Medulla oblongata (tissue), 1 donor: ENCODE measurements at regions not wholly inside any gene's neighbourhood (a gene's known extent, or its start where the extent isn't known, plus 50 kb on each side); places are given as distances from the start of the nearest gene placed in this dataset.

Experiments used
- DNase-seq: peaks from one replicate; pipeline ENCODE4 v3.0.0-alpha.2; 2015; ENCODE audit errors: extremely low spot score

GRCh38 chr13:81846771-81847170 is 1505.8 kb upstream of the SPRY2 start:
- DNase-seq, result no peak

GRCh38 chr13:81821259-81821658 is 1480.3 kb upstream of the SPRY2 start:
- DNase-seq, result no peak

- no peak for DNase-seq
Measured at GRCh38 chr13:81800433-81800832, 1459.5 kb upstream of the SPRY2 start.

GRCh38 chr13:81795710-81796109 is 1454.8 kb upstream of the SPRY2 start:
- DNase-seq, result no peak

- DNase-seq, result no peak
Measured at GRCh38 chr13:81791641-81792040, 1450.7 kb upstream of the SPRY2 start.

- no peak for DNase-seq
Measured at GRCh38 chr13:81781471-81781870, 1440.5 kb upstream of the SPRY2 start.

GRCh38 chr13:81779876-81780275 is 1439.0 kb upstream of the SPRY2 start:
- DNase-seq, result no peak

- DNase-seq, result no peak
Measured at GRCh38 chr13:81778350-81778749, 1437.4 kb upstream of the SPRY2 start.

- DNase-seq, result no peak
Measured at GRCh38 chr13:81773263-81773662, 1432.3 kb upstream of the SPRY2 start.

GRCh38 chr13:81771951-81772350 is 1431.0 kb upstream of the SPRY2 start:
- DNase-seq, result no peak

- no peak for DNase-seq
Measured at GRCh38 chr13:81770868-81771505, 1430.1 kb upstream of the SPRY2 start.

- DNase-seq, result no peak
Measured at GRCh38 chr13:81762449-81762848, 1421.5 kb upstream of the SPRY2 start.

GRCh38 chr13:81760316-81760715 is 1419.4 kb upstream of the SPRY2 start:
- DNase-seq, result no peak

GRCh38 chr13:81757348-81757970 is 1416.5 kb upstream of the SPRY2 start:
- no peak for DNase-seq

GRCh38 chr13:81745391-81745790 is 1404.5 kb upstream of the SPRY2 start:
- DNase-seq, result no peak

- DNase-seq, result no peak
Measured at GRCh38 chr13:81738364-81738763, 1397.4 kb upstream of the SPRY2 start.

- DNase-seq, result no peak
Measured at GRCh38 chr13:81726037-81726726, 1385.3 kb upstream of the SPRY2 start.

- no peak for DNase-seq
Measured at GRCh38 chr13:81722456-81722855, 1381.5 kb upstream of the SPRY2 start.

GRCh38 chr13:81721400-81721799 is 1380.5 kb upstream of the SPRY2 start:
- DNase-seq, result no peak

GRCh38 chr13:81714513-81714912 is 1373.6 kb upstream of the SPRY2 start:
- DNase-seq, result no peak

- no peak for DNase-seq
Measured at GRCh38 chr13:81713201-81713600, 1372.3 kb upstream of the SPRY2 start.

GRCh38 chr13:81697826-81698225 is 1356.9 kb upstream of the SPRY2 start:
- no peak for DNase-seq

- peak; percentile 7 for DNase-seq
Measured at GRCh38 chr13:81686877-81687276, 1346.0 kb upstream of the SPRY2 start.
